Testis (tissue), 2 donors: ENCODE measurements at regions not wholly inside any gene's neighbourhood (a gene's known extent, or its start where the extent isn't known, plus 50 kb on each side); places are given as distances from the start of the nearest gene placed in this dataset.

Experiments
- POLR2A ChIP-seq: fragments of 450-650 bp; IDR thresholded peaks from one replicate; pipeline ENCODE4 v1.6.1; 2017; ENCODE audit warnings: antibody characterized with exemption, mild to moderate bottlenecking, moderate library complexity
- TF ChIP-seq, protein P1 (sequence below), 3 experiments: fragments of 450-650 bp in 2 of 3; fragments of 200-600 bp in 1 of 3; sonication (generic) in 1 of 3; IDR thresholded peaks; one replicate each; pipeline ENCODE4 v1.5.1; 2016 to 2019; ENCODE audit warnings: antibody characterized with exemption in 3 of 3, mild to moderate bottlenecking in 2 of 3, moderate library complexity in 1 of 3

DNA sequence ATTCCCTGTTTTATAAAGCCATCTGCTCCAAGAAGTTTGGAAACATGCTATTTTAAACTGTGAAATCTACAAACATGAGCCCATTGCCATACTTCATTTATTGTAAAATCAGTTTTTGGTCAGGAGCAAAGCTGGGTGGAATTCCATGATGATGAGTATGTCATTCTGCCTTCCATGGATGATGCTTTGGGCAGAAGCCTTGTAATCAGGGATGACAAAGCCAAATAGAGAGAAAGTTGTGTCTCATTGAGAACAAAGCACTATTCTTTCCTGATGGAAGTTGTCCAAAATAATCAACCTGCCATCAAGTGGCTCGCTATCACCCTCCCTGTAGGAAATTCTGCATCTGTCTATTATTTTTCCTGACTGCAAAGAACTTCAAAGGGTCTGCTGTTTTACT lies 313.0 kb upstream of the DEFB112 start:
- TF ChIP-seq POLR2A: no peak
- TF ChIP-seq, protein P1, sequence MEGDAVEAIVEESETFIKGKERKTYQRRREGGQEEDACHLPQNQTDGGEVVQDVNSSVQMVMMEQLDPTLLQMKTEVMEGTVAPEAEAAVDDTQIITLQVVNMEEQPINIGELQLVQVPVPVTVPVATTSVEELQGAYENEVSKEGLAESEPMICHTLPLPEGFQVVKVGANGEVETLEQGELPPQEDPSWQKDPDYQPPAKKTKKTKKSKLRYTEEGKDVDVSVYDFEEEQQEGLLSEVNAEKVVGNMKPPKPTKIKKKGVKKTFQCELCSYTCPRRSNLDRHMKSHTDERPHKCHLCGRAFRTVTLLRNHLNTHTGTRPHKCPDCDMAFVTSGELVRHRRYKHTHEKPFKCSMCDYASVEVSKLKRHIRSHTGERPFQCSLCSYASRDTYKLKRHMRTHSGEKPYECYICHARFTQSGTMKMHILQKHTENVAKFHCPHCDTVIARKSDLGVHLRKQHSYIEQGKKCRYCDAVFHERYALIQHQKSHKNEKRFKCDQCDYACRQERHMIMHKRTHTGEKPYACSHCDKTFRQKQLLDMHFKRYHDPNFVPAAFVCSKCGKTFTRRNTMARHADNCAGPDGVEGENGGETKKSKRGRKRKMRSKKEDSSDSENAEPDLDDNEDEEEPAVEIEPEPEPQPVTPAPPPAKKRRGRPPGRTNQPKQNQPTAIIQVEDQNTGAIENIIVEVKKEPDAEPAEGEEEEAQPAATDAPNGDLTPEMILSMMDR (IDR thresholded peaks at IDR 0.05): no peak
